Esophagus muscularis mucosa (tissue), 4 donors: ENCODE measurements at regions not wholly inside any gene's neighbourhood (a gene's known extent, or its start where the extent isn't known, plus 50 kb on each side); places are given as distances from the start of the nearest gene placed in this dataset.

Experiments
- DNase-seq: peaks from one replicate; pipeline ENCODE4 v3.0.0-alpha.2; 2017; ENCODE audit errors: extremely low spot score
- H3K27ac ChIP-seq, 4 donors: fragments of 200-600 bp; sonication (generic); replicated peaks in 1 of 4; 1 replicate in 3 of 4; 2 replicates in 1 of 4; pipeline ENCODE4 v1.5.1; 2016 to 2019; ENCODE audit warnings: mild to moderate bottlenecking in 1 of 4
- H3K27me3 ChIP-seq, 4 donors: fragments of 200-600 bp; sonication (generic); one replicate each; pipeline versions ENCODE4 v1.5.1 to v1.6.0; 2016 to 2019
- H3K36me3 ChIP-seq, 4 donors: fragments of 200-600 bp; sonication (generic); one replicate each; pipeline ENCODE4 v1.5.1; 2016 to 2019
- H3K4me1 ChIP-seq, 4 donors: fragments of 200-600 bp; sonication (generic); one replicate each; pipeline ENCODE4 v1.5.1; 2016 to 2019
- H3K4me3 ChIP-seq, 4 donors: fragments of 200-600 bp; sonication (generic); 1 replicate in 2 of 4; 2 replicates in 2 of 4; pipeline ENCODE4 v1.5.1; 2016 to 2019; ENCODE audit warnings: mild to moderate bottlenecking in 4 of 4, moderate library complexity in 1 of 4
- H3K9me3 ChIP-seq, 4 donors: fragments of 200-600 bp; sonication (generic); 1 replicate in 3 of 4; 2 replicates in 1 of 4; pipeline ENCODE4 v1.5.1; 2016 to 2019
- EP300 ChIP-seq: sonication (generic); formaldehyde crosslinking; IDR thresholded peaks from one replicate; pipeline ENCODE4 v1.6.1; 2017; ENCODE audit warnings: antibody characterized with exemption
- POLR2A ChIP-seq: fragments of 450-650 bp; IDR thresholded peaks from one replicate; pipeline ENCODE4 v1.6.1; 2017; ENCODE audit warnings: antibody characterized with exemption, moderate library complexity, mild to moderate bottlenecking, low read depth
- POLR2AphosphoS5 ChIP-seq, 2 donors: sonication (generic); formaldehyde crosslinking; IDR thresholded peaks; one replicate each; pipeline ENCODE4 v1.6.1; 2017; ENCODE audit warnings: antibody characterized with exemption in 2 of 2
- WGBS: methylation state at CpG from one replicate; pipeline ENCODE4 v1.1.5; 2018; 5-methylcytosine and 5-hydroxymethylcytosine counted together
- intact Hi-C: fragments of 100-400 bp; cut with DNase I; formaldehyde crosslinking; loops from one replicate; pipeline ENCODE4 v1.15.1; 2023
- TF ChIP-seq, protein P1 (sequence below), 3 experiments: fragments of 200-600 bp in 2 of 3; fragments of 450-650 bp in 1 of 3; sonication (generic) in 2 of 3; IDR thresholded peaks; one replicate each; pipeline ENCODE4 v1.5.1; 2017 to 2019; ENCODE audit warnings: antibody characterized with exemption in 3 of 3, mild to moderate bottlenecking in 2 of 3, moderate library complexity in 1 of 3

DNA sequence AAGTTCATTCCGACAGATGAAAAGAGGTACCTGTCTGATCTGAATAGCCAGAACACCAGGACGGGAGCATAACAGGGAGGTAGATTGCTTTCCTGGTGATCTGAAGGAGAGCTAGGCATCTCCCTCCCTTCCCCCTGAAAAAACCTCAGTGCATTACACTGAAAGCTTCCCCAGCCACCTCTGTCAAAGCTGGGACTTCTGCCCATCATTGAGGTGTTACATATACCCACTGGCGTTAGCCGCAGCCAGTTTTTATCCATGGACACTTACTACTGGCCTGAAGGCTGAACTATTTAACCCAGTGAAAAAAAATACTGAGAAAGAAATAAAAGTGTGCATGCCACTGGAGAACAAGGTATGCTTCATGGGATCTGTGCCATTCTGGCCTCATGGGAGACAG is 568.3 kb upstream of the ADAMTS5 start:
- Histone ChIP-seq H3K27ac (no peak overlapping the region), H3K4me3 (no peak overlapping the region), H3K36me3 (no peaks in the 10 kb centered on the region), H3K9me3 (no peaks in the 10 kb centered on the region), H3K27me3 (no peaks in the 10 kb centered on the region), H3K4me1 (no peaks in the 10 kb centered on the region)
- DNase-seq, result no peak
- WGBS, result 95% methylated on average over 4 of the region's 4 CpGs
- no peak for TF ChIP-seq POLR2A
- TF ChIP-seq EP300, result no peak
- intact Hi-C loops, result no loop called here

DNA sequence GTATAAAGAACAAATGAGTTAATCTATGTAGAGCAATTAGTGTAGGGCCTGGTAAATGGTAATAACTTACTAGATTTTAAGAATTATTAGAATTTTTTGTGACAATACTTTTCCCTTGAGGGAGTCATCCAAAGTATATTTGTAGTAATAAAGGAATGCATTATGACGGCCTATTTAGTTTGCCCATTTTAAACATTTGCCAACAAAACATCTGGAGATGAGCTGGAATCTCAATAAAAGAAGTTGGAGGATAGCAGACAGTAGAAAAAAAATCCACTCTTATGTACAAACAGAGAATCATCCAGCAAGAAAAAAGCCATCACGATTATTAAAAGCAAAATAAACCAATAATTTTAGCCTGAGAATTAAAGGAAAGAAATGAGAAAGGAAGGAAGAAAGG is 567.3 kb upstream of the ADAMTS5 start:
- intact Hi-C loops, result no loop called here
- H3K4me1 ChIP-seq, result no peaks in the 10 kb centered on the region
- H3K27ac ChIP-seq, result no peak overlapping the region
- no peak for DNase-seq
- no peaks in the 10 kb centered on the region for H3K27me3 ChIP-seq
- 63% methylated on average over 2 of the region's 2 CpGs for WGBS
- H3K9me3 ChIP-seq, result no peaks in the 10 kb centered on the region
- no peaks in the 10 kb centered on the region for H3K36me3 ChIP-seq
- TF ChIP-seq EP300 (no peak), POLR2AphosphoS5 (IDR thresholded peaks at IDR 0.05) (no peak), POLR2A (no peak)
- TF ChIP-seq, protein P1, sequence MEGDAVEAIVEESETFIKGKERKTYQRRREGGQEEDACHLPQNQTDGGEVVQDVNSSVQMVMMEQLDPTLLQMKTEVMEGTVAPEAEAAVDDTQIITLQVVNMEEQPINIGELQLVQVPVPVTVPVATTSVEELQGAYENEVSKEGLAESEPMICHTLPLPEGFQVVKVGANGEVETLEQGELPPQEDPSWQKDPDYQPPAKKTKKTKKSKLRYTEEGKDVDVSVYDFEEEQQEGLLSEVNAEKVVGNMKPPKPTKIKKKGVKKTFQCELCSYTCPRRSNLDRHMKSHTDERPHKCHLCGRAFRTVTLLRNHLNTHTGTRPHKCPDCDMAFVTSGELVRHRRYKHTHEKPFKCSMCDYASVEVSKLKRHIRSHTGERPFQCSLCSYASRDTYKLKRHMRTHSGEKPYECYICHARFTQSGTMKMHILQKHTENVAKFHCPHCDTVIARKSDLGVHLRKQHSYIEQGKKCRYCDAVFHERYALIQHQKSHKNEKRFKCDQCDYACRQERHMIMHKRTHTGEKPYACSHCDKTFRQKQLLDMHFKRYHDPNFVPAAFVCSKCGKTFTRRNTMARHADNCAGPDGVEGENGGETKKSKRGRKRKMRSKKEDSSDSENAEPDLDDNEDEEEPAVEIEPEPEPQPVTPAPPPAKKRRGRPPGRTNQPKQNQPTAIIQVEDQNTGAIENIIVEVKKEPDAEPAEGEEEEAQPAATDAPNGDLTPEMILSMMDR (IDR thresholded peaks at IDR 0.05), result no peak
- H3K4me3 ChIP-seq, result no peak overlapping the region

DNA sequence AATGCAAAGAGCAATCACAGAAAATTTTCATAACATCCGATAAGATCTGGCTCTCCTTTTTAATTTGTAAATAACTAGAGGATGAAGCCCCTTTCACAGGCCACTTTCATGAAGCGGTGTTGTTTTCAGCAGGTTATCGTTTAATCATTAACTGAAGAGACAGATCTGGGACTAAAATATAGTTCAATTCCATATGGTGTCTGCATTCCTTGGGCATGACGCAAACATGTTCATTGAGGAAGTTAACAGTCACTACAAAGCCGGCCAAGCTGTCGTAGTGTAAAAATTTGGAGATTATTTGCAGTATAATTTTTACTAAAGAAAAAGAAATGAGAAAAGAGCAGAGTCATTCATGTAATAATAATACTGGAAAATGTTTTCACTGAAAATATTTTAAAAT is 565.2 kb upstream of the ADAMTS5 start:
- WGBS, result 75% methylated on average over 6 of the region's 6 CpGs
- TF ChIP-seq POLR2AphosphoS5 (IDR thresholded peaks at IDR 0.05) (no peak), POLR2A (no peak), EP300 (no peak)
- TF ChIP-seq, protein P1 (IDR thresholded peaks at IDR 0.05), result no peak
- Histone ChIP-seq H3K4me3 (no peak overlapping the region), H3K36me3 (no peaks in the 10 kb centered on the region), H3K4me1 (no peaks in the 10 kb centered on the region), H3K27ac (no peak overlapping the region), H3K9me3 (no peaks in the 10 kb centered on the region), H3K27me3 (no peaks in the 10 kb centered on the region)
- no peak for DNase-seq
- intact Hi-C loops, result no loop called here

DNA sequence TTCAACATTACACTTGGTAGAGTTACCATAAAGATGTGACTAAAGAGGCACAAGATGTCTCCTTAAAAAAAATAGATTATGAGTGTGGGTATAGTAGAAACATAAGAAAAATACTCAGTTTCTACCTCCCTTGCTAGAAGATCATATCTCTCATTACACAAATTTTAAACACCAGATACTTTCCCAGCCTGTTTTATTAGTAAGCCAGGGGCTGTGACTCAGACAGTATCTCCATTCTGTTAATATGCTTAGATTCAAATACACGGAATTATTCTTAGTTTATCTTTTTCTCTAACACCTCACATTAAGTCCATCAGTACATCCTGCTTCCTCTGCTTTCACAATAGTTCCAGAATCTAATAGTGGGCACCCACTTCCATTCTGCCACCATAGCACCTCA is 561.8 kb upstream of the ADAMTS5 start:
- DNase-seq, result no peak
- H3K9me3 ChIP-seq, result no peaks in the 10 kb centered on the region
- no peaks in the 10 kb centered on the region for H3K36me3 ChIP-seq
- WGBS, result 76% methylated on average over 1 of the region's 1 CpG
- H3K4me3 ChIP-seq, result no peak overlapping the region
- H3K27me3 ChIP-seq, result no peaks in the 10 kb centered on the region
- H3K27ac ChIP-seq, result no peak overlapping the region
- intact Hi-C loops, result no loop called here
- no peaks in the 10 kb centered on the region for H3K4me1 ChIP-seq
- no peak for TF ChIP-seq POLR2A
- TF ChIP-seq POLR2AphosphoS5 (IDR thresholded peaks at IDR 0.05), result no peak
- TF ChIP-seq EP300, result no peak
- TF ChIP-seq, protein P1 (IDR thresholded peaks at IDR 0.05), result no peak

DNA sequence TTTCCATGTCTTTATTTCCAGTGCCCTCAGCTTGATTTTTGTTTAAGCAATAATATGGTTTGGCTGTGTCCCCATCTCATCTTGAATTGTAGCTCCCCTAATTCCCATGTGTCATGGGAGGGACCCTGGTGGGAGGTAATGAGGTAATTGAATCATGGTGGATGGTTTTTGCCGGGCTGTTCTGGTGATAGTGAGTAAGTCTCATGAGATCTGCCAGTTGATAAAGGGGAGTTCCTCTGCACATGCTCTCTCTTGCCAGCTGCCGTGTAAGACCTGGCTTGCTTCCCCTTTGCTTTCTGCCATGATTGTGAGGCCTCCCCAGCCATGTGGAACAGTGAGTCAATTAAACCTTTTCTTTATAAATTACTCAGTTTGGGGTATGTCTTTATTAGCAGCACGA is 559.6 kb upstream of the ADAMTS5 start:
- TF ChIP-seq POLR2AphosphoS5 (IDR thresholded peaks at IDR 0.05), result no peak
- peaks cover 0 to 2% (median 0%) of the 10 kb centered on the region in 4 donors for H3K9me3 ChIP-seq
- 77% methylated on average over 3 of the region's 3 CpGs for WGBS
- H3K36me3 ChIP-seq, result no peaks in the 10 kb centered on the region
- intact Hi-C loops, result no loop called here
- no peaks in the 10 kb centered on the region for H3K4me1 ChIP-seq
- H3K27ac ChIP-seq, result no peak overlapping the region
- no peak overlapping the region for H3K4me3 ChIP-seq
- no peaks in the 10 kb centered on the region for H3K27me3 ChIP-seq
- DNase-seq, result no peak

DNA sequence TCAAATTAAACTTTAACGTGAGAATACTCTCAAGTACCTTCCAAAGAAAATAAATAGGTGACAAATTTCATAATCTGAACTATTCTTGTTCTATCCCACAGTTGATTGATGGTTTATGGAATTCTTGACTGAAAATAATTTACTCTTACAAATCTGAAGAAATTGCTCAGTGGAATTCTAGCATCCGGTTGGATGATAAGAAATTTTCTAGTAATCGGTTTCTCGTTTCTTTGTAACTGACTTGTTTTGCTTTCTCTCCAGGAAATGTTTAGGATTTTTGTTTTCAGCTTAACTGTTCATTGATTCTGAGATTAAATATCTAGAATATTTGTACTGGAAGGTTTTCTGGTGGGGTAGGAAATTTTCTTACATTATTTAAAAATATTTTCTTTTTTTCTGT is 558.9 kb upstream of the ADAMTS5 start:
- Histone ChIP-seq H3K36me3 (no peaks in the 10 kb centered on the region), H3K27ac (no peak overlapping the region), H3K4me1 (no peaks in the 10 kb centered on the region), H3K4me3 (no peak overlapping the region), H3K27me3 (no peaks in the 10 kb centered on the region), H3K9me3 (peaks cover 0 to 4% (median 0%) of the 10 kb centered on the region in 4 donors)
- TF ChIP-seq POLR2A, result no peak
- TF ChIP-seq, protein P1 (IDR thresholded peaks at IDR 0.05), result no peak
- no peak for TF ChIP-seq EP300
- no peak for TF ChIP-seq POLR2AphosphoS5 (IDR thresholded peaks at IDR 0.05)
- no peak for DNase-seq
- intact Hi-C loops, result no loop called here
- WGBS, result 72% methylated on average over 4 of the region's 4 CpGs
